ENCODE measurements at regions not wholly inside any gene's neighbourhood (a gene's known extent, or its start where the extent isn't known, plus 50 kb on each side); places are given as distances from the start of the nearest gene placed in this dataset.
"Not testable (repeated sequence)": the region's sequence is repeated elsewhere in the genome, so short reads cannot be mapped to it uniquely, and the experiment has no call there.

DNA sequence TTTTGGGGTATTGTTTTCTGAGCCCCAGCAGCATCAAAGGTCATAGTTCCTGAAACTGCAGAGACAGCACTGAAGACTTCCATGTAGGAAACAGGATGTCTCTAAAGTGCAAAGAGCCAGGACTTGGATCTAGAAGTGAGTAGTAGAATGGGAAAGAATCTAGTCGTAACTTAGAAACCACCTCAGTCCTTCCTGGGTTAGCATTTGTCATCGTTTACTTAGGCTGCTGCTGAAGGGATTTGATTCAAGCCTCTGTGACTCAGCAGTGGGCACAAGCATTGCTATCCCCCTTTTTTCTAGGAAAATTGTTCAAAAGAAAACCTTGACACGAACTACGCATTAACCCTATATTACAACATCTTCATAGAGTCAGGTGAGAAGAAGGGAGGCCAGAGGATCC is 109.1 kb downstream of the FAM72C start:
- not testable (repeated sequence) for DNase-seq (ENCODE audit: low read depth); H3K4me3 ChIP-seq (ENCODE audit: low read depth, low read length)

- not testable (repeated sequence) for DNase-seq (ENCODE audit: low read depth); H3K4me3 ChIP-seq (ENCODE audit: low read depth, low read length)
Measured at GRCh38 chr1:143861306-143861705, 110.5 kb downstream of the FAM72C start.

GRCh38 chr1:143855867-143856266 is 115.9 kb downstream of the FAM72C start:
- H3K4me3 ChIP-seq (ENCODE audit: low read depth, low read length); DNase-seq (ENCODE audit: low read depth): not testable (repeated sequence)

GRCh38 chr1:143854069-143854468 is 117.7 kb downstream of the FAM72C start:
- not testable (repeated sequence) for DNase-seq (ENCODE audit: low read depth); H3K4me3 ChIP-seq (ENCODE audit: low read depth, low read length)

- not testable (repeated sequence) for DNase-seq (ENCODE audit: low read depth); H3K4me3 ChIP-seq (ENCODE audit: low read depth, low read length)
Measured at GRCh38 chr1:143850637-143851036, 121.1 kb downstream of the FAM72C start.

DNA sequence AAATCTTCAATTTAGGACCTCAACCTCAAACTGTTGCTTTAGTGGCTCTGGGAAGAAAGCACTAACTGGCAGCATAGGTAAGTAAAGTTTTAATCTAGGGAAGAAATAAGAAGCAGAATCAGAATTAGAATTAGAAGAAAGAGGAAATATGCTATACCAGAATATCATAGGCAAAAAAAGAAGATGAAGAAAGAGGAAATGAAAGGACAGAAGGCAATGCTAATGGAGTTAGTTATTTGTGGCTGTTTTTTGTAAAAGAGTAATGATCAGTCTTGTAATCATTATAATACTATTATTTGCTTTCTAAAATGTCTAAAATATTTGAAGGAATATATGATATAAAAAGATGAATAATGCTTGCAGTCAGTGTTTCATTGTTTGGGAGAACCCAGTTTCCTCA is 122.9 kb downstream of the FAM72C start:
- H3K4me3 ChIP-seq (ENCODE audit: low read depth, low read length); DNase-seq (ENCODE audit: low read depth): not testable (repeated sequence)

DNA sequence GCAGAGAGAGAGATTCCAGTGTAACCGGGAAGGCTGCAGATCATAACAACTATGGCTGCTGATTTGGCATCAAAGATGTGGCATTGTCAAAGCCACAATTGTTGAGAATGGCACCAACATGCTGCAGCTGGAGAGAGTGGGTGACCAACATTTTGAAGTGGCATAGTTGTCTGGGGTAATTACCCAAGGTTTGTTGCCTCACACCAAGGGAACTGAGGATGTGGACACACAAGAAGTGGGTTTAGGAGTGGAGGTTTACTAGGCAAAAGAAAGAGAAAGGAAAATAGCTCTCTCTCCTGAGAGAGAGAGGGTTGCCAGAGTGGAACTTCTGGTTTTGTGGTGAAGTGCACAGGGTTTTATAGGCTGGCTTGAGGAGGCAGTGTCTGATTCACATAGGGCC is 126.6 kb downstream of the FAM72C start:
- not testable (repeated sequence) for DNase-seq (ENCODE audit: low read depth); H3K4me3 ChIP-seq (ENCODE audit: low read depth, low read length)

DNA sequence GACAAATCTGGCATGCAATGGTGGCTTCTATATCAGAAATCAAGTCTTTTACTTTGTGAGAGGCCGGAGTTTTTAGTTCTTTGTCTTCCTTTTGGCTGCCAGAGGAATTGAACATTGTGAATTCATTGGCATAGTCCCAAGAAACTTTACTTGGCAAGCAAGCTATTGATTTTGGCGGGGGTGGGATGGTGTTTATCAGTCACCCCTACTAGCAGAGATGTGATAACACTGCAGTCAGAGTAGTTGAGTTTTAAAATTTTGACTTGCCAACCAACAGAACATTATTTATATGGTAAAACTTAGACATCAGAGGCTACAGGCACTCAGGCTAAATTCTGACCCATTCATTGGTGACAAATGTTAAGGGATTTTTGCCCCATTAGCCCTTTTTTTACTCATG is 129.7 kb downstream of the FAM72C start:
- DNase-seq (ENCODE audit: low read depth); H3K4me3 ChIP-seq (ENCODE audit: low read depth, low read length): not testable (repeated sequence)

- not testable (repeated sequence) for H3K4me3 ChIP-seq (ENCODE audit: low read depth, low read length); DNase-seq (ENCODE audit: low read depth)
Measured at GRCh38 chr1:143839182-143839581, 132.6 kb downstream of the FAM72C start.

GRCh38 chr1:143838598-143838929 is 133.2 kb downstream of the FAM72C start:
- DNase-seq (ENCODE audit: low read depth); H3K4me3 ChIP-seq (ENCODE audit: low read depth, low read length): not testable (repeated sequence)

- not testable (repeated sequence) for DNase-seq (ENCODE audit: low read depth); H3K4me3 ChIP-seq (ENCODE audit: low read depth, low read length)
Measured at GRCh38 chr1:143837924-143838597, 133.7 kb downstream of the FAM72C start.

DNA sequence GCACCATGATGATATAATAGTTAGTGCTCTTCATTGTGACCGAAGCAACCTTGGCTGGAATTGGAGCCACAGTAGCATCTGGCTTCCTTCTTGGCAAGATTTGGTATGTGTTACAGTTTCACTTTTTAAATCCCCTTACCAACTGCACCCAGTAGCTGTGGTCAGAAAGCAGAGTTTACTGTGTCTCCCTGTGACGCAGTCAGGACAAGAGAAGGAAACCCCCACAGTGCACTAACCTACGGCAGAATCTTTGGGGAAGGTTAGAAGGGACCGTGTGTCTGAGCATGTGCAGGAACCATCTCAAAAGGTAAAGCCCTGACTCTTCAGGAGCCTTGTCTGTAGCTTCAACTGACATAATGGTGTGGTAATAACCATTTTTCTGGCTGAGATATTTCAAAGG is 138.4 kb downstream of the FAM72C start:
- not testable (repeated sequence) for H3K4me3 ChIP-seq (ENCODE audit: low read depth, low read length); DNase-seq (ENCODE audit: low read depth)

- not testable (repeated sequence) for DNase-seq (ENCODE audit: low read depth); H3K4me3 ChIP-seq (ENCODE audit: low read depth, low read length)
Measured at GRCh38 chr1:143832379-143832716, 139.4 kb downstream of the FAM72C start.

DNA sequence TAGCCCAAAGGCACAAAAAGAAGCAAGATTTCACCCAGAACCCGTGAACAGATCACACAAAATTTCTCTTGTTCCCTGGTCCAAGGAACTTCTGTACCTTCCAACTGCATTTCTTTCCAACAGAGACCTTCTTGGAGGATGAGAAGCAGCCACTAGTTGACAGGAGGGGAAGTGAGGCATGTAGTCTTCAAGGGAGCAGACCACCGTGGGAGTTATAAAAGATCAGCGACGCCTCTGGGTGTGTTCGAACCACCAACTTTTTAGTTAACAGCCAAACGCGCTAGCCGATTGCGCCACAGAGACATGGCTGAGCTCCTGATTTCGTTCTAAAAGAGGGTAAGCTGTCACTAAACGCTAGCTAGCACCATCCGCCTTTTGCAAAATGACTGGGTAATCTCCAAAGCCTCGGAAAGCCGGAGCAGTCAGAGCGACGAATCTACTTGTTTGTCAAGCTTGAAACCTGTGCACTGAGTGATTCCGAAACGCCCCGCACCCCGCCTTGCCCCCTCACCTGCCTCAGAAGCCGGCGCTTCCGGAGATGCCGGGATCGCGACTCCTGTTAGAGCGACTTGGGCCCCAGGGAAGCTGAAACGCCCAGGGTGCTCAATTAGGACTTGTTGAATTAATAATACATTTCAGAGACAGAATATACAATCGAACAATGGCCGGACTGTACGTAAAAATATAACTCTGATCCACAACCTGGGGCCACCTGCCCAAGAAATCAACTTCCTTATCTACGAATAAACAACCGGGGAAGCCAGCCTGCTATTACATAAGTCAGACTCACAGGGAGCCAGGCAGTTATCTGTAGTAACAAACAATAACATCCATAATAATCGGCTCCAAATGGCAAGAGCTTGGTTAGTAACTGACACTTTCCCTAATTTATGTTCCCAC is 140.1 kb downstream of the FAM72C start:
- not testable (repeated sequence) for DNase-seq (ENCODE audit: low read depth); H3K4me3 ChIP-seq (ENCODE audit: low read depth, low read length)

DNA sequence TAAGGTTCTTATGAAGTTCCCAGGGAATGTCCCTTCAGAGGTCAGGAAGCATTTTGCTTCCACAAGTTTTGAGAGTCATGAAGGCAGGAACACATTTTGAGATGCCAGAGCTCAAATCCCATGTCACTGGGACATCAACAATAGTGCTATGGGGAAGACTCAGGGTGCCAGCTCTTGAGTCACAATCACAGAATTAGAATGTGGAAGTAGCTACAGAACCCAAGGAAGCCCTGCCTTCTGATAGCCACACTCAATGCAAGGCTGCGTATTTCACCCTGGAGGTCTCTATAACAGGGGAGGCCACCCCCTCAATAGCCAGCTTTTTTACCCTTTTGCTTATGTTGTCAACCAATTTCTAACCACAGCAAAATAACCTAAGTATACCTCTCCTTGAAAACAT is 145.6 kb downstream of the FAM72C start:
- not testable (repeated sequence) for H3K4me3 ChIP-seq (ENCODE audit: low read depth, low read length); DNase-seq (ENCODE audit: low read depth)

DNA sequence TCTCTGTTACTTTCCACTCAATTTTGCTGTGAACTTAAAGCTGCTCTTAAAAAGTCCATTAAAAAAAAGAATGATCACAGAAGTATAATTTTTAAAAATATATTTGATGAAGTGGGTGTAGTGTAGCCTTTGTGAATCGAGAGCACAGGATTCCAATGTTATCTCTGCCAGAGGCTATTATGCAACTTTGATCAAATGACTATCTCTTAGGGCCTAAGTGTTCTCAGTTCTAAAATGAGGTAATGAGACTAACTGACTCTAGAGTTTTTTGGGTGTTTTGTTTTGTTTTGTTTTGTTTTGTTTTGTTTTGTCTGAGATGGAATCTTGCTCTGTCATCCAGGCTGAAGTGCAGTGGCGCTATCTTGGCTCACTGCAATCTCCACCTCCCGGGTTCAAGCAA is 147.5 kb downstream of the FAM72C start:
- H3K4me3 ChIP-seq (ENCODE audit: low read depth, low read length); DNase-seq (ENCODE audit: low read depth): not testable (repeated sequence)

DNA sequence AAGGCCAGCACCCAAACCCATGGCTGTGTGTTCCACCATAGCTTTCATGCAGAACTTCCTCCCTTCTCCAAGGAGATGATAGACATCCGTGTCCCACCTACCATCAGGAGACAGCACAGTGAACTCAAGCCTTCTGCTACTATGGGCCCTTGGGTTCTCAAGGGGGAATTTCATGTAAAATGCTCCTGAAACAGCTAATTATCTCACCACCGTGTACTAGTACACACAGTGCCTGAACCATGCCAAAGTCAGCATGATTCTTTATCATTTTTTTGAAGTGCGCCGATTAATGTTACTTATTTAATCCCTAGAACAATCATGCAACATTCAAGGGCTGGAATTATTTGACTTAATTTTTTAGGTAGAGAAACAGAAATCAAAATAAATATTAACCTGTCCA is 151.7 kb downstream of the FAM72C start:
- DNase-seq (ENCODE audit: low read depth) = not testable (repeated sequence)

DNA sequence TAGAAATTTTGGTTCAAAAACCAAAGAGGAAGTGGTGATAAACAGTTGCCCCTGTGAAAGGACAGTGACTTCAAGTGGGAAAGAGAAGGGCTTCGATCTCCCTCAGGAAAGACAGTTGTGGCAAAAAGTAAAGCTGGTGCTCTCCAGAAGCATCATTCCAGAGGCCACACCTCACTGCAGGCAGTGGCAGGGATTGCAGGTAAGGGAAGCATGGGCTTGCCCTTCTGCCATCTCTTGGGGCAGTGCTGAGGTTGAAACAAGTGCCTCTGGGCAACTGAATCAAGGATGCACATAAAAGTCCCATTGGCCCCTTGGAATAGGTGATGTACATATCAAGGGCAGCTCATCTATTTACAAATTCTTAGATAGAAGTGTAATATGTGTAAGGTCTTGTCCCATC is 155.4 kb downstream of the FAM72C start:
- not testable (repeated sequence) for H3K4me3 ChIP-seq (ENCODE audit: low read depth, low read length); DNase-seq (ENCODE audit: low read depth)

More for the DNA sequence above, 151.7 kb downstream of the FAM72C start:
- not testable (repeated sequence) for H3K4me3 ChIP-seq (ENCODE audit: low read depth, low read length)

- not testable (repeated sequence) for H3K4me3 ChIP-seq (ENCODE audit: low read depth, low read length); DNase-seq (ENCODE audit: low read depth)
Measured at GRCh38 chr1:143805374-143805773, 166.4 kb downstream of the FAM72C start.

GRCh38 chr1:143804707-143805356 is 167.0 kb downstream of the FAM72C start:
- H3K4me3 ChIP-seq (ENCODE audit: low read depth, low read length) = peak overlapping the region; percentile 15
- not testable (repeated sequence) for DNase-seq (ENCODE audit: low read depth)

Measured in fibroblast of villous mesenchyme (primary cell).